B cell (primary cell): ENCODE measurements at regions not wholly inside any gene's neighbourhood (a gene's known extent, or its start where the extent isn't known, plus 50 kb on each side); places are given as distances from the start of the nearest gene placed in this dataset.

Source experiments
- ATAC-seq: fragments of 200-7000 bp; cut with Tn5 transposase; one replicate; pipeline ENCODE4 v1.10.0; 2021; ENCODE audit warnings: low read depth, mild to moderate bottlenecking, moderate number of reproducible peaks, moderate library complexity
- CTCF ChIA-PET: fragments of 350-600 bp; sonication (Branson Sonifier 250); formaldehyde crosslinking; loops from one replicate; lab custom pipeline; 2021; ENCODE audit warnings: antibody characterized with exemption, inconsistent platforms; lab: Charles Lee
- POLR2A ChIA-PET: fragments of 350-600 bp; sonication (Branson Sonifier 250); formaldehyde crosslinking; loops from one replicate; lab custom pipeline; 2021; ENCODE audit warnings: antibody characterized with exemption; lab: Charles Lee
- DNase-seq: peaks from one replicate; pipeline ENCODE4 v3.0.0; 2013
- H2AFZ ChIP-seq: 2 replicates; pipeline ENCODE4 v1.6.1; 2012; ENCODE audit warnings: mild to moderate bottlenecking, low read depth, low read length; ENCODE audit not compliant: insufficient read depth, poor library complexity, severe bottlenecking
- H3K27ac ChIP-seq, 2 donors: 1 replicate in 1 of 2; 2 replicates in 1 of 2; pipeline ENCODE4 v1.5.1; 2012 to 2013; ENCODE audit warnings: low read length in 2 of 2, mild to moderate bottlenecking in 2 of 2, moderate library complexity in 1 of 2
- H3K27me3 ChIP-seq, 4 experiments: fragments of 200-600 bp in 1 of 4; sonication (generic) in 1 of 4; replicated peaks in 1 of 4; 1 replicate in 2 of 4; 2 replicates in 2 of 4; pipeline versions ENCODE4 v1.6.1 to v1.7.0; 2013 to 2016; ENCODE audit warnings: low read length in 3 of 4, mild to moderate bottlenecking in 2 of 4, mixed read lengths in 1 of 4, moderate library complexity in 1 of 4; ENCODE audit not compliant: insufficient read depth in 4 of 4, control insufficient read depth in 3 of 4; ENCODE audit errors: control extremely low read depth in 1 of 4
- H3K36me3 ChIP-seq, 2 experiments: replicated peaks in 1 of 2; 1 replicate in 1 of 2; 2 replicates in 1 of 2; pipeline versions ENCODE4 v1.6.1 to v1.7.1; 2013; ENCODE audit warnings: low read length in 1 of 2; ENCODE audit not compliant: insufficient read depth in 2 of 2, control insufficient read depth in 1 of 2; ENCODE audit errors: control extremely low read depth in 1 of 2, extremely low read depth in 1 of 2
- H3K4me1 ChIP-seq, 2 donors: fragments of 200-600 bp in 1 of 2; sonication (generic) in 1 of 2; 1 replicate in 1 of 2; 2 replicates in 1 of 2; pipeline versions ENCODE4 v1.5.1 to v1.6.1; 2013 to 2017; ENCODE audit warnings: low read length in 2 of 2; ENCODE audit not compliant: control insufficient read depth in 2 of 2, insufficient read depth in 2 of 2
- H3K4me2 ChIP-seq: replicated peaks from 2 replicates; pipeline ENCODE3; 2012; ENCODE audit warnings: mild to moderate bottlenecking, low read depth, low read length; ENCODE audit not compliant: poor library complexity, severe bottlenecking
- H3K4me3 ChIP-seq, 5 experiments: fragments of 200-600 bp in 1 of 5; sonication (generic) in 1 of 5; 1 replicate in 3 of 5; 2 replicates in 2 of 5; pipeline versions ENCODE4 v1.5.1 to v1.7.0; 2011 to 2016; ENCODE audit warnings: low read length in 4 of 5, mild to moderate bottlenecking in 4 of 5, low read depth in 2 of 5, control low read depth in 1 of 5, moderate library complexity in 1 of 5; ENCODE audit not compliant: insufficient read depth in 1 of 5; ENCODE audit errors: control extremely low read depth in 1 of 5, extremely low read depth in 1 of 5
- H3K79me2 ChIP-seq: fragments of 200-600 bp; sonication (generic); one replicate; pipeline ENCODE4 v1.6.0; 2016; ENCODE audit warnings: low read length; ENCODE audit not compliant: control insufficient read depth, insufficient read depth
- H3K9ac ChIP-seq: fragments of 200-600 bp; sonication (generic); 2 replicates; pipeline ENCODE4 v1.6.1; 2017; ENCODE audit warnings: mild to moderate bottlenecking, low read length, moderate library complexity
- H3K9me3 ChIP-seq, 3 donors: one replicate each; pipeline versions ENCODE4 v1.6.1 to v1.7.1; 2013; ENCODE audit warnings: low read length in 2 of 3; ENCODE audit not compliant: control insufficient read depth in 2 of 3, insufficient read depth in 1 of 3; ENCODE audit errors: control extremely low read depth in 1 of 3
- H4K20me1 ChIP-seq: 2 replicates; pipeline ENCODE4 v1.6.0; 2012; ENCODE audit warnings: mild to moderate bottlenecking, low read length; ENCODE audit not compliant: insufficient read depth, control insufficient read depth, poor library complexity, severe bottlenecking
- H3K27ac Mint-ChIP-seq: one replicate; pipeline ENCODE4 v1.8.0; 2021; ENCODE audit warnings: mixed read lengths
- H3K27me3 Mint-ChIP-seq: one replicate; pipeline ENCODE4 v1.8.0; 2021; ENCODE audit warnings: mixed read lengths
- H3K4me1 Mint-ChIP-seq: one replicate; pipeline ENCODE4 v1.8.0; 2021; ENCODE audit warnings: mixed read lengths
- H3K4me3 Mint-ChIP-seq: one replicate; pipeline ENCODE4 v1.8.0; 2021; ENCODE audit warnings: mixed read lengths
- H3K9me3 Mint-ChIP-seq: one replicate; pipeline ENCODE4 v1.8.0; 2022; ENCODE audit warnings: mixed read lengths; ENCODE audit not compliant: insufficient read depth
- EZH2 ChIP-seq: IDR thresholded peaks from 2 replicates; pipeline ENCODE4 v1.6.1; 2012; ENCODE audit warnings: borderline replicate concordance, low read depth, mild to moderate bottlenecking, moderate library complexity, low read length; ENCODE audit not compliant: insufficient read depth, poor library complexity, severe bottlenecking
- WGBS: methylation state at CpG from one replicate; pipeline ENCODE4 v1.1.5; 2013; ENCODE audit warnings: missing lambda C conversion rate; ENCODE audit not compliant: insufficient coverage; 5-methylcytosine and 5-hydroxymethylcytosine counted together
- intact Hi-C: fragments of 100-400 bp; cut with micrococcal nuclease; formaldehyde crosslinking; loops from one replicate; pipeline ENCODE4 v1.10.0; 2022
- TF ChIP-seq, protein P1 (sequence below): fragments of 200-600 bp; IDR thresholded peaks from one replicate; pipeline ENCODE4 v1.8.0; 2022; ENCODE audit warnings: antibody characterized with exemption, mild to moderate bottlenecking

DNA sequence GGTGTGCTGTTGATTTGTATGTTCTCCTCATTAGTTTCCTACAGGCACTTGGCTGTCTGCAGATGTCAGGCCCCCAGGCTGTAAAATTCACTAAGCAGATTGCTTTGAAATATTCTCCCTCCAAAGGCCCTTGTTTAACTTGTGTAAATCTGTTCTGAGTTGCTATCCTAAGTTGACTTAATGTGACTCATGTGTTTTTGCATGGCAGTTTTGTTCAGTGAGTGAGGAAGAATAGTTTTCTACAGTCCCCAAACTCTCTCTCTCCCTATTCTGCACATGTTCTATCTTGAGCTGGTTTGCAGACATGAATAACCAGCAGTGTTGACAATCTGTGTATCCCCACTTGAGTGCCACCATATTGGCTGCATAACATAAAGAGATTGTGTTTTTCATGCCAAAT lies 1005.4 kb upstream of the DDX18 start:
- Mint-ChIP-seq H3K4me3 (no peak overlapping the region), H3K4me1 (no peaks in the 10 kb centered on the region), H3K9me3 (peaks cover 10% of the 10 kb centered on the region), H3K27me3 (no peaks in the 10 kb centered on the region), H3K27ac (no peak overlapping the region)
- no peak overlapping the region for H3K27ac ChIP-seq
- H4K20me1 ChIP-seq = no peaks in the 10 kb centered on the region
- ChIA-PET CTCF (no interaction called here), POLR2A (no interaction called here)
- no peaks in the 10 kb centered on the region for H3K79me2 ChIP-seq
- intact Hi-C loops = no loop called here
- no peak overlapping the region for H3K4me2 ChIP-seq
- no peaks in the 10 kb centered on the region for H3K4me1 ChIP-seq
- H3K4me3 ChIP-seq = no peak overlapping the region
- H2AFZ ChIP-seq = no peak overlapping the region
- H3K36me3 ChIP-seq = no peaks in the 10 kb centered on the region
- H3K9ac ChIP-seq = no peak overlapping the region
- H3K27me3 ChIP-seq = no peaks in the 10 kb centered on the region
- ATAC-seq (no peak), DNase-seq (no peak)
- H3K9me3 ChIP-seq = no peaks in the 10 kb centered on the region
- TF ChIP-seq, protein P1, sequence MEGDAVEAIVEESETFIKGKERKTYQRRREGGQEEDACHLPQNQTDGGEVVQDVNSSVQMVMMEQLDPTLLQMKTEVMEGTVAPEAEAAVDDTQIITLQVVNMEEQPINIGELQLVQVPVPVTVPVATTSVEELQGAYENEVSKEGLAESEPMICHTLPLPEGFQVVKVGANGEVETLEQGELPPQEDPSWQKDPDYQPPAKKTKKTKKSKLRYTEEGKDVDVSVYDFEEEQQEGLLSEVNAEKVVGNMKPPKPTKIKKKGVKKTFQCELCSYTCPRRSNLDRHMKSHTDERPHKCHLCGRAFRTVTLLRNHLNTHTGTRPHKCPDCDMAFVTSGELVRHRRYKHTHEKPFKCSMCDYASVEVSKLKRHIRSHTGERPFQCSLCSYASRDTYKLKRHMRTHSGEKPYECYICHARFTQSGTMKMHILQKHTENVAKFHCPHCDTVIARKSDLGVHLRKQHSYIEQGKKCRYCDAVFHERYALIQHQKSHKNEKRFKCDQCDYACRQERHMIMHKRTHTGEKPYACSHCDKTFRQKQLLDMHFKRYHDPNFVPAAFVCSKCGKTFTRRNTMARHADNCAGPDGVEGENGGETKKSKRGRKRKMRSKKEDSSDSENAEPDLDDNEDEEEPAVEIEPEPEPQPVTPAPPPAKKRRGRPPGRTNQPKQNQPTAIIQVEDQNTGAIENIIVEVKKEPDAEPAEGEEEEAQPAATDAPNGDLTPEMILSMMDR = no peak
- no peak for TF ChIP-seq EZH2

DNA sequence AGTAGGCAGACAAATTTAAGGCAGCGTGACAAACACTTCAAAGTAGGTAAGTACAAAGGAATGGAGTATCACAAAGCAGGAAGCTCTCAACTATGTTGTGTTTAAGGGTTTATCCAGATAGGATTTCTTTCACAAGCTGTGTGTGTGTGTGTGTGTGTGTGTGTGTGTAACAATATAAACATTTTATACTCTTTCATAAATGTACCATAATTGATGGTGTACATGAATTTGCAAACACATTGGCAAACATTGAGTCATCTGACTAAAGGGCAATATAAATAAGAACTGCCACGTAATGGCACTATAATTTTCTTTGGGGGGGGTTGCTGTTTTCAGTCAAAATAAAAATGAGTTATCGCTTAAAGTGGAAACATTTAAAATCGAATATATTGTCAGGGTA lies 1004.4 kb upstream of the DDX18 start:
- no peaks in the 10 kb centered on the region for H3K4me1 ChIP-seq
- H3K4me2 ChIP-seq = no peak overlapping the region
- no peaks in the 10 kb centered on the region for H4K20me1 ChIP-seq
- H3K27ac ChIP-seq = no peak overlapping the region
- DNase-seq (no peak), ATAC-seq (no peak)
- no peak overlapping the region for H3K4me3 ChIP-seq
- CTCF ChIA-PET = no interaction called here
- H3K27me3 ChIP-seq = no peaks in the 10 kb centered on the region
- no peaks in the 10 kb centered on the region for H3K36me3 ChIP-seq
- WGBS = no CpG with 5 or more reads among the region's 4 CpGs
- Mint-ChIP-seq H3K27me3 (no peaks in the 10 kb centered on the region), H3K4me3 (no peak overlapping the region), H3K27ac (no peak overlapping the region), H3K9me3 (peaks cover 9% of the 10 kb centered on the region), H3K4me1 (no peaks in the 10 kb centered on the region)
- H3K9me3 ChIP-seq = no peaks in the 10 kb centered on the region
- no peak overlapping the region for H2AFZ ChIP-seq
- POLR2A ChIA-PET = no interaction called here
- no peaks in the 10 kb centered on the region for H3K79me2 ChIP-seq
- TF ChIP-seq EZH2 = no peak
- TF ChIP-seq, protein P1 = no peak
- intact Hi-C loops = no loop called here
- no peak overlapping the region for H3K9ac ChIP-seq
